ENCODE measurements at regions not wholly inside any gene's neighbourhood (a gene's known extent, or its start where the extent isn't known, plus 50 kb on each side); places are given as distances from the start of the nearest gene placed in this dataset.

- H3K27ac ChIP-seq (ENCODE audit: poor library complexity, severe bottlenecking): no peak overlapping the region
- no peak for ATAC-seq (ENCODE audit: low read depth)
- no peak for TF ChIP-seq CTCF (IDR thresholded peaks at IDR 0.05; ENCODE audit: poor library complexity, severe bottlenecking)
Measured at GRCh38 chr2:12396699-12397098, 320.0 kb upstream of the TRIB2 start.

DNA sequence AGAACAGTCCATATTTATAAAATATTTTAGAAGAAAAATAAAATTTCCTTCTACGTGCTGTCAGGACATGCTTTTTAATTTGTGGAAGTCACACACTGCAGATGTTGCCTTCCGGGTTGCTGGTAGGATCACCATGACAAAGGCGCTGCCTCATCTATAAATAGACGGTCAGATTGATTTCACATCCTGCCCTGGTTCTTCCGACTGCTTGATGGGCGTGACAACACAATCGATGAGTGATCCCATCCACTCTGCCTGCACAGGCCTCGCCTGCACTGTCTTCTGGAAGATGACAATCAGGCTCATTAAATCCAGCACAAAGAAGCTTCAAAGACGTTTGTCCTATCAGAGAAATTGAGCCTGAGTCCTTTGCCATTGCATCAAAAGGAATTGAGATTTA lies 318.9 kb upstream of the TRIB2 start:
- no peak overlapping the region for H3K27ac ChIP-seq (ENCODE audit: poor library complexity, severe bottlenecking)
- no peaks in the 10 kb centered on the region for H3K36me3 ChIP-seq (ENCODE audit: low read depth)
- ATAC-seq (ENCODE audit: low read depth): no peak
- no peaks in the 10 kb centered on the region for H3K9me3 ChIP-seq (ENCODE audit: severe bottlenecking)
- no peaks in the 10 kb centered on the region for H3K4me1 ChIP-seq (ENCODE audit: insufficient read depth, poor library complexity, severe bottlenecking)
- H3K4me3 ChIP-seq (ENCODE audit: severe bottlenecking): no peak overlapping the region
- DNase-seq (ENCODE audit: low spot score): no peak
- no peaks in the 10 kb centered on the region for H3K27me3 ChIP-seq (ENCODE audit: insufficient read depth, poor library complexity, severe bottlenecking)
- no peak for TF ChIP-seq CTCF (IDR thresholded peaks at IDR 0.05; ENCODE audit: poor library complexity, severe bottlenecking)

More at GRCh38 chr2:12396699-12397098, 320.0 kb upstream of the TRIB2 start:
- no peak overlapping the region for H3K4me3 ChIP-seq (ENCODE audit: severe bottlenecking)
- DNase-seq (ENCODE audit: low spot score): no peak
- H3K4me1 ChIP-seq (ENCODE audit: insufficient read depth, poor library complexity, severe bottlenecking): no peaks in the 10 kb centered on the region
- H3K9me3 ChIP-seq (ENCODE audit: severe bottlenecking): no peaks in the 10 kb centered on the region
- no peaks in the 10 kb centered on the region for H3K27me3 ChIP-seq (ENCODE audit: insufficient read depth, poor library complexity, severe bottlenecking)
- H3K36me3 ChIP-seq (ENCODE audit: low read depth): no peaks in the 10 kb centered on the region

DNA sequence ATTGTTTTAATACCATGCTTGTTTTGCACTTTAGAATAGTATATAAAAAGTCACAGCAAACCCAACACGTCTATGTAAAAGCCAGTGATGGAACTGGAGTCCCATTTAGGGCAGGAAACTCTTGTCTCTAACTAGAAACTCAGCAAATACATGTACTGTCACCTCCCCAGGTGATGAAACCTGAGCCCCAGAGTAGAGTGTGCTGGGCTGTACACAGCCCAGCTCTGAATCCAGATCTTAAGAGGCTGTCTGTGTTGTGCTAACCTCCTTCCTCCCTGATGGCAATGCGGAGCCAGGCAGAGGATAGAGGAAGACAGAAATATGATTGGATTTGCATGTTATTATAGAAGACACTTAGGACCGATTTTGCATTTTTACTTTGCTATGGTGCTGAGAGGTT lies 317.5 kb upstream of the TRIB2 start:
- no peak for TF ChIP-seq CTCF (IDR thresholded peaks at IDR 0.05; ENCODE audit: poor library complexity, severe bottlenecking)
- DNase-seq (ENCODE audit: low spot score): no peak
- ATAC-seq (ENCODE audit: low read depth): no peak

GRCh38 chr2:12400543-12400942 lies 316.2 kb upstream of the TRIB2 start:
- no peak for ATAC-seq (ENCODE audit: low read depth)
- Histone ChIP-seq H3K36me3 (ENCODE audit: low read depth) (no peaks in the 10 kb centered on the region), H3K4me3 (ENCODE audit: severe bottlenecking) (no peak overlapping the region), H3K4me1 (ENCODE audit: insufficient read depth, poor library complexity, severe bottlenecking) (no peaks in the 10 kb centered on the region), H3K27ac (ENCODE audit: poor library complexity, severe bottlenecking) (no peak overlapping the region), H3K27me3 (ENCODE audit: insufficient read depth, poor library complexity, severe bottlenecking) (no peaks in the 10 kb centered on the region), H3K9me3 (ENCODE audit: severe bottlenecking) (no peaks in the 10 kb centered on the region)
- no peak for TF ChIP-seq CTCF (IDR thresholded peaks at IDR 0.05; ENCODE audit: poor library complexity, severe bottlenecking)
- no peak for DNase-seq (ENCODE audit: low spot score)

More for the DNA sequence above, 317.5 kb upstream of the TRIB2 start:
- Histone ChIP-seq H3K27ac (ENCODE audit: poor library complexity, severe bottlenecking) (no peak overlapping the region), H3K36me3 (ENCODE audit: low read depth) (no peaks in the 10 kb centered on the region), H3K4me3 (ENCODE audit: severe bottlenecking) (no peak overlapping the region), H3K4me1 (ENCODE audit: insufficient read depth, poor library complexity, severe bottlenecking) (no peaks in the 10 kb centered on the region), H3K9me3 (ENCODE audit: severe bottlenecking) (no peaks in the 10 kb centered on the region), H3K27me3 (ENCODE audit: insufficient read depth, poor library complexity, severe bottlenecking) (no peaks in the 10 kb centered on the region)

GRCh38 chr2:12402440-12403139 lies 314.1 kb upstream of the TRIB2 start:
- no peaks in the 10 kb centered on the region for H3K9me3 ChIP-seq (ENCODE audit: severe bottlenecking)
- TF ChIP-seq CTCF (IDR thresholded peaks at IDR 0.05; ENCODE audit: poor library complexity, severe bottlenecking): no peak
- no peaks in the 10 kb centered on the region for H3K4me1 ChIP-seq (ENCODE audit: insufficient read depth, poor library complexity, severe bottlenecking)
- no peak for ATAC-seq (ENCODE audit: low read depth)
- no peak overlapping the region for H3K4me3 ChIP-seq (ENCODE audit: severe bottlenecking)
- no peak for DNase-seq (ENCODE audit: low spot score)
- H3K36me3 ChIP-seq (ENCODE audit: low read depth): no peaks in the 10 kb centered on the region
- no peaks in the 10 kb centered on the region for H3K27me3 ChIP-seq (ENCODE audit: insufficient read depth, poor library complexity, severe bottlenecking)
- no peak overlapping the region for H3K27ac ChIP-seq (ENCODE audit: poor library complexity, severe bottlenecking)
